GM20000 (cell line): ENCODE measurements at regions not wholly inside any gene's neighbourhood (a gene's known extent, or its start where the extent isn't known, plus 50 kb on each side); places are given as distances from the start of the nearest gene placed in this dataset.

Source experiments
- DNase-seq: peaks from one replicate; pipeline ENCODE4 v3.0.0; 2012; ENCODE audit warnings: low spot score
- CTCF ChIP-seq: IDR thresholded peaks from 2 replicates; pipeline ENCODE4 v1.5.1; 2012; ENCODE audit warnings: mild to moderate bottlenecking, control low read depth; ENCODE audit errors: extremely low read depth, missing control alignments

GRCh38 chr6:100944644-100945043, 63.5 kb upstream of the ASCC3 start:
- DNase-seq = no peak

GRCh38 chr6:100946021-100946540, 65.0 kb upstream of the ASCC3 start:
- DNase-seq = no peak
- TF ChIP-seq CTCF = no peak

More at GRCh38 chr6:100944644-100945043, 63.5 kb upstream of the ASCC3 start:
- no peak for TF ChIP-seq CTCF

- TF ChIP-seq CTCF = no peak
- DNase-seq = no peak
Measured at GRCh38 chr6:100946711-100947110, 65.6 kb upstream of the ASCC3 start.

DNA sequence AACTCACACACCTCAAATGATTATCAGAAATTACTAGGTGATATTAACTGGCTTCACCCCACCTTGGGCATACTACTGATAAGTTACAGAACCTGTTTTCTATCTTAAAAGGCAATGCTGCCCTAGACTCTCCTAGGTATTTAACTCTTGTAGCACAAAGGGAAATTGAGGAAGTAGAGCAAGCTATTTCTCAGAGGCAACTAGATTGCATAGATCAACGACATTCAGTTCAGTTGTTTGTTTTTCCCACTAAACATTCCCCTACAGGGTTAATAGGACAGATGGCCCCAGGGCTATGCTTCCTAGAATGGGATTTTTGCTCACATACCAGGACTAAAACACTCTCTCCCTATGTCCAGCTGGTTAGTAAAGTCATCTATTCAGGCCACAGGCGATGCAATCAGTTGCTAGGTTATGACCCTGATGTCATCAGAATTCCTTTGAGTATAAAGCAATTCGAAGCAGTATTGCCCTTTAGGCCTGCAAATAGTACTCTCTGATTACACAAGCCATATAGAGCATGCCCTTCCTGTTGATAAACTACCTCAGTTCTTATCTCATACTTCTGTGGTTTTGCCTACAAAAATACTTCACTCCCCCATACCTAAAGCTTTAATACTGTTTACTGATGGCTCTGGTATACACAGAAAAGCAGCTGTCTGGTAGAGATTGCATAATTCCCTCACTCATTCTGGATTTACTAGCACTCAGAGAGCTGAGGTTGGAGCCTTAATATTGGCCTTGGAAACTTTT, 67.4 kb upstream of the ASCC3 start:
- no peak for TF ChIP-seq CTCF

GRCh38 chr6:100952006-100952405, 70.9 kb upstream of the ASCC3 start:
- TF ChIP-seq CTCF = no peak
- DNase-seq = no peak

More for the DNA sequence above, 67.4 kb upstream of the ASCC3 start:
- no peak for DNase-seq

GRCh38 chr6:100959280-100959679, 78.2 kb upstream of the ASCC3 start:
- TF ChIP-seq CTCF = no peak
- no peak for DNase-seq

DNA sequence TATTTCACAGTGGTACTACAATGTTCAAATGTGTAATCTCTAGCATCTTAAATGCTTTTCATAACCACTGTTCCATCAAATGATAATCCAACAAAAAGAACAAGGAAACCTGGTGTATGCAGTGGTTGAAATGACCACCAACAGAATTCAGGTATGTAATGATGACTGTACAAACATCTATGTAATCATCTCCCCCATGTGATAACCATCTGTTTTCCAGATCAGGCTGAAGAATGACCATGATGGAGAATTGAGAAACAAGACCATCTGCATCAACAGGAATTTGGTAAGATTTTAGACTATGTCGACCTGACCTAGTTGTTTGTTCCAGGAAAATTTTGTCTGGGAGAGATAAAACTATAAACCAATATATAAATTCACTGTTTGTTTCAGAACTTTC, 81.3 kb upstream of the ASCC3 start:
- no peak for TF ChIP-seq CTCF
- no peak for DNase-seq
